Retinal pigment epithelial cell (primary cell): ENCODE measurements at regions not wholly inside any gene's neighbourhood (a gene's known extent, or its start where the extent isn't known, plus 50 kb on each side); places are given as distances from the start of the nearest gene placed in this dataset.
A peak's percentile ranks its signal among the peaks of the same experiment; 100 is the strongest.

Experiments used
- DNase-seq: peaks from one replicate; pipeline ENCODE4 v3.0.0-alpha.2; 2010; ENCODE audit warnings: low read depth
- H3K4me3 ChIP-seq: 2 replicates; pipeline ENCODE4 v1.5.1; 2011; ENCODE audit warnings: mild to moderate bottlenecking, low read length, control low read depth, moderate library complexity
- CTCF ChIP-seq: conservative IDR thresholded peaks from 2 replicates; pipeline ENCODE4 v1.5.1; 2011; ENCODE audit warnings: low read depth, low read length, control low read depth, inconsistent platforms

GRCh38 chr20:39528436-39528835 is 566.3 kb downstream of the DHX35 start:
- no peak overlapping the region for H3K4me3 ChIP-seq
- no peak for DNase-seq
- TF ChIP-seq CTCF: no peak

GRCh38 chr20:39524371-39524911 is 562.3 kb downstream of the DHX35 start:
- peak; percentile 54 for DNase-seq
- H3K4me3 ChIP-seq: no peak overlapping the region
- no peak for TF ChIP-seq CTCF

GRCh38 chr20:39523405-39523804 is 561.3 kb downstream of the DHX35 start:
- DNase-seq: peak; percentile 5
- no peak overlapping the region for H3K4me3 ChIP-seq
- no peak for TF ChIP-seq CTCF

- no peak for TF ChIP-seq CTCF
- no peak overlapping the region for H3K4me3 ChIP-seq
- no peak for DNase-seq
Measured at GRCh38 chr20:39518654-39519053, 556.5 kb downstream of the DHX35 start.

- DNase-seq: no peak
- TF ChIP-seq CTCF: no peak
- no peak overlapping the region for H3K4me3 ChIP-seq
Measured at GRCh38 chr20:39516964-39517363, 554.8 kb downstream of the DHX35 start.

GRCh38 chr20:39504710-39505094 is 542.6 kb downstream of the DHX35 start:
- no peak overlapping the region for H3K4me3 ChIP-seq
- no peak for TF ChIP-seq CTCF
- DNase-seq: no peak

GRCh38 chr20:39503902-39504709 is 542.0 kb downstream of the DHX35 start:
- DNase-seq: no peak
- TF ChIP-seq CTCF: no peak
- no peak overlapping the region for H3K4me3 ChIP-seq
